Fibroblast of lung (primary cell): ENCODE measurements at regions not wholly inside any gene's neighbourhood (a gene's known extent, or its start where the extent isn't known, plus 50 kb on each side); places are given as distances from the start of the nearest gene placed in this dataset.

Source experiments
- EZH2 ChIP-seq: IDR thresholded peaks from 2 replicates; pipeline ENCODE4 v1.5.1; 2012; ENCODE audit warnings: low read length, control low read depth, mild to moderate bottlenecking; ENCODE audit errors: missing control alignments
- TF ChIP-seq, protein P1 (sequence below), 2 donors: IDR thresholded peaks in 1 of 2; conservative IDR thresholded peaks in 1 of 2; 1 replicate in 1 of 2; 2 replicates in 1 of 2; pipeline ENCODE4 v1.5.1; 2011 to 2012; ENCODE audit warnings: low read length in 2 of 2, control low read depth in 1 of 2, inconsistent platforms in 1 of 2, low read depth in 1 of 2, mild to moderate bottlenecking in 1 of 2

DNA sequence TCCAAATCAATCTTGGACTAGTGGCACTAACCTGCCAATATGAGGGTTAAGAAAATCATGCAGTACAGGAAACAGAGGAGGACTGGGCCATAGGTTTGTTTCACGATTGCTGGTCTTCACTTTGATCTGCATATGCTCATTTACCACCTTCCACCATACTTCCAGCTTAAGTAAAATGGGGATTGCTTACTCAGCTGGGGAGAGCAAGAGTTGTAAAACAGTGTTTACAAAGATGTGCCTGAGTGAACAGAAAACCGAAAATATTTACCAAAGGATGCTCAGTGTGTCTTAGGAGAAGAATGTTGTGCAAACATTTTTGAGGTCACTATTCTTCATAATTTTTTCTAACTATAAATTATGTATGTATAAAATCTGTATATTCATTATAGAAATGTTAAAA lies 65.1 kb upstream of the DNAH5 start:
- TF ChIP-seq, protein P1, sequence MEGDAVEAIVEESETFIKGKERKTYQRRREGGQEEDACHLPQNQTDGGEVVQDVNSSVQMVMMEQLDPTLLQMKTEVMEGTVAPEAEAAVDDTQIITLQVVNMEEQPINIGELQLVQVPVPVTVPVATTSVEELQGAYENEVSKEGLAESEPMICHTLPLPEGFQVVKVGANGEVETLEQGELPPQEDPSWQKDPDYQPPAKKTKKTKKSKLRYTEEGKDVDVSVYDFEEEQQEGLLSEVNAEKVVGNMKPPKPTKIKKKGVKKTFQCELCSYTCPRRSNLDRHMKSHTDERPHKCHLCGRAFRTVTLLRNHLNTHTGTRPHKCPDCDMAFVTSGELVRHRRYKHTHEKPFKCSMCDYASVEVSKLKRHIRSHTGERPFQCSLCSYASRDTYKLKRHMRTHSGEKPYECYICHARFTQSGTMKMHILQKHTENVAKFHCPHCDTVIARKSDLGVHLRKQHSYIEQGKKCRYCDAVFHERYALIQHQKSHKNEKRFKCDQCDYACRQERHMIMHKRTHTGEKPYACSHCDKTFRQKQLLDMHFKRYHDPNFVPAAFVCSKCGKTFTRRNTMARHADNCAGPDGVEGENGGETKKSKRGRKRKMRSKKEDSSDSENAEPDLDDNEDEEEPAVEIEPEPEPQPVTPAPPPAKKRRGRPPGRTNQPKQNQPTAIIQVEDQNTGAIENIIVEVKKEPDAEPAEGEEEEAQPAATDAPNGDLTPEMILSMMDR (conservative IDR thresholded peaks at IDR 0.05 in 1 of 2, IDR thresholded peaks at IDR 0.05 in 1 of 2; ENCODE audit: low read depth in 1 of 2, low read length in 2 of 2): no peak
- no peak for TF ChIP-seq EZH2
